Prostate gland (tissue), 2 donors: ENCODE measurements at regions not wholly inside any gene's neighbourhood (a gene's known extent, or its start where the extent isn't known, plus 50 kb on each side); places are given as distances from the start of the nearest gene placed in this dataset.

Experiments
- CTCF ChIP-seq, 4 experiments: fragments of 200-600 bp in 2 of 4; fragments of 450-650 bp in 2 of 4; sonication (generic) in 2 of 4; IDR thresholded peaks; 1 replicate in 3 of 4; 2 replicates in 1 of 4; pipeline ENCODE4 v1.5.1; 2016 to 2019; ENCODE audit warnings: antibody characterized with exemption in 4 of 4, mild to moderate bottlenecking in 2 of 4, moderate library complexity in 2 of 4
- POLR2A ChIP-seq: fragments of 450-650 bp; IDR thresholded peaks from one replicate; pipeline ENCODE4 v1.6.1; 2016; ENCODE audit warnings: antibody characterized with exemption, mild to moderate bottlenecking
- POLR2AphosphoS5 ChIP-seq: sonication (generic); formaldehyde crosslinking; IDR thresholded peaks from one replicate; pipeline ENCODE4 v1.6.1; 2017; ENCODE audit warnings: antibody characterized with exemption

- TF ChIP-seq POLR2A (no peak), CTCF (IDR thresholded peaks at IDR 0.05) (no peak), POLR2AphosphoS5 (no peak)
Measured at GRCh38 chr10:107855301-107856046, 691.0 kb upstream of the SORCS1 start.
